ENCODE measurements at regions not wholly inside any gene's neighbourhood (a gene's known extent, or its start where the extent isn't known, plus 50 kb on each side); places are given as distances from the start of the nearest gene placed in this dataset.

GRCh38 chr10:5299950-5300349 lies 64.8 kb upstream of the UCN3 start:
- TF ChIP-seq CTCF (conservative IDR thresholded peaks at IDR 0.05), result no peak
- no peak for TF ChIP-seq EZH2 (IDR thresholded peaks at IDR 0.05; ENCODE audit: low read depth)
